Bronchial epithelial cell (primary cell): ENCODE measurements at regions not wholly inside any gene's neighbourhood (a gene's known extent, or its start where the extent isn't known, plus 50 kb on each side); places are given as distances from the start of the nearest gene placed in this dataset.
A peak's percentile ranks its signal among the peaks of the same experiment; 100 is the strongest.

Experiments used
- DNase-seq: peaks from one replicate; pipeline ENCODE4 v3.0.0-alpha.2; 2010; ENCODE audit warnings: low read depth
- FAIRE-seq: peaks from 2 replicates; lab custom pipeline; 2011; peaks lifted over from hg19 to GRCh38; lab: Jason Lieb, UNC
- H3K27me3 ChIP-seq: 2 replicates; pipeline ENCODE4 v1.5.1; 2011; ENCODE audit warnings: low read length; ENCODE audit not compliant: control insufficient read depth, insufficient read depth
- H3K36me3 ChIP-seq: 2 replicates; pipeline ENCODE4 v1.5.1; 2011; ENCODE audit warnings: low read length; ENCODE audit not compliant: control insufficient read depth, insufficient read depth
- H3K4me3 ChIP-seq: 2 replicates; pipeline ENCODE4 v1.5.1; 2011; ENCODE audit warnings: mild to moderate bottlenecking, low read depth, low read length, control low read depth
- TF ChIP-seq, protein P1 (sequence below): IDR thresholded peaks from 2 replicates; pipeline ENCODE4 v1.5.1; 2011; ENCODE audit warnings: mild to moderate bottlenecking, moderate library complexity, low read length, control low read depth, inconsistent platforms; ENCODE audit not compliant: insufficient read depth, severe bottlenecking

- Histone ChIP-seq H3K27me3 (no peaks in the 10 kb centered on the region), H3K36me3 (no peaks in the 10 kb centered on the region), H3K4me3 (no peak overlapping the region)
- DNase-seq (no peak), FAIRE-seq (no peak)
- TF ChIP-seq, protein P1, sequence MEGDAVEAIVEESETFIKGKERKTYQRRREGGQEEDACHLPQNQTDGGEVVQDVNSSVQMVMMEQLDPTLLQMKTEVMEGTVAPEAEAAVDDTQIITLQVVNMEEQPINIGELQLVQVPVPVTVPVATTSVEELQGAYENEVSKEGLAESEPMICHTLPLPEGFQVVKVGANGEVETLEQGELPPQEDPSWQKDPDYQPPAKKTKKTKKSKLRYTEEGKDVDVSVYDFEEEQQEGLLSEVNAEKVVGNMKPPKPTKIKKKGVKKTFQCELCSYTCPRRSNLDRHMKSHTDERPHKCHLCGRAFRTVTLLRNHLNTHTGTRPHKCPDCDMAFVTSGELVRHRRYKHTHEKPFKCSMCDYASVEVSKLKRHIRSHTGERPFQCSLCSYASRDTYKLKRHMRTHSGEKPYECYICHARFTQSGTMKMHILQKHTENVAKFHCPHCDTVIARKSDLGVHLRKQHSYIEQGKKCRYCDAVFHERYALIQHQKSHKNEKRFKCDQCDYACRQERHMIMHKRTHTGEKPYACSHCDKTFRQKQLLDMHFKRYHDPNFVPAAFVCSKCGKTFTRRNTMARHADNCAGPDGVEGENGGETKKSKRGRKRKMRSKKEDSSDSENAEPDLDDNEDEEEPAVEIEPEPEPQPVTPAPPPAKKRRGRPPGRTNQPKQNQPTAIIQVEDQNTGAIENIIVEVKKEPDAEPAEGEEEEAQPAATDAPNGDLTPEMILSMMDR: no peak
Measured at GRCh38 chr16:7227229-7227721, 105.4 kb upstream of the RBFOX1 start.

DNA sequence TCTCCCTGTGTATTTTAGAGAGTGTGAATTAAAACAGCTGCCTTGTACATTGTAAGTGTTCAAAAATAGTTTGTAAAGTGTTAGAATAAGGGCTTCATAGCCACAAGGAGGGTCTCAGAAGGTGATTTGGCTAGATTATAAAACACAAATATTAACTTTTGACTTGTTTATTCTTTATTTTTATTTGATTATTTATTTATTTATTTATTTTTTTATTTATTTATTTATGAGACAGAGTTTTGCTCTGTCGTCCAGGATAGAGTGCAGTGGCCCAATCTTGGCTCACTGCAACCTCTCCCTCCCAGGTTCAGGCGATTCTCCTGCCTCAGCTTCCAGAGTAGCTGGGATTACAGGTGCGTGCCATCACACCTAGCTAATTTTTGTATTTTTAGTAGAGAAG, 111.5 kb upstream of the RBFOX1 start:
- no peaks in the 10 kb centered on the region for H3K36me3 ChIP-seq
- TF ChIP-seq, protein P1: no peak
- no peaks in the 10 kb centered on the region for H3K27me3 ChIP-seq
- no peak overlapping the region for H3K4me3 ChIP-seq
- no peak for DNase-seq
- no peak for FAIRE-seq

- no peak for FAIRE-seq
- Histone ChIP-seq H3K36me3 (no peaks in the 10 kb centered on the region), H3K4me3 (no peak overlapping the region), H3K27me3 (no peaks in the 10 kb centered on the region)
- TF ChIP-seq, protein P1: no peak
- no peak for DNase-seq
Measured at GRCh38 chr16:7218936-7219335, 113.7 kb upstream of the RBFOX1 start.

GRCh38 chr16:7217797-7218196, 114.8 kb upstream of the RBFOX1 start:
- no peaks in the 10 kb centered on the region for H3K27me3 ChIP-seq
- TF ChIP-seq, protein P1: no peak
- no peaks in the 10 kb centered on the region for H3K36me3 ChIP-seq
- no peak overlapping the region for H3K4me3 ChIP-seq
- DNase-seq (no peak), FAIRE-seq (peak; percentile 95)

DNA sequence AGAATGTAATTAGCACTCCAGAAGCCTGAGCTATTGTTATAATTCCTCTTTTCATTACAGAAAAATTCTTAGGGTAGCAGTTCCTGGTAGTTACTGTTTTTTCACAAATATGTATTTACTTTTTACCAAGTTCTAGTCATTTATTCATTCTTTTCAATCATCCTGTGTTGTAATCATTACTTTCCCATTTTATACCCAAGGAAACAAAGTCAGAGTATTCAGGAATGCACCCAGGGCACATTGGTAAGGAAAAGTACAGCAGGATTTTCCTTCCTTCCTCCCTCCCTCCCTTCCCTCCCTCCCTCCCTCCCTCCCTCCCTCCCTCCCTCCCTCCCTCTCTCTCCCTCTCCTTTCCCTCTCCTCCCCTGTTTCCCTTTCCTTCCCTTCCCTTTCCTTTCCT, 115.9 kb upstream of the RBFOX1 start:
- TF ChIP-seq, protein P1: no peak
- Histone ChIP-seq H3K36me3 (no peaks in the 10 kb centered on the region), H3K4me3 (no peak overlapping the region), H3K27me3 (no peaks in the 10 kb centered on the region)
- no peak for FAIRE-seq
- DNase-seq: no peak

DNA sequence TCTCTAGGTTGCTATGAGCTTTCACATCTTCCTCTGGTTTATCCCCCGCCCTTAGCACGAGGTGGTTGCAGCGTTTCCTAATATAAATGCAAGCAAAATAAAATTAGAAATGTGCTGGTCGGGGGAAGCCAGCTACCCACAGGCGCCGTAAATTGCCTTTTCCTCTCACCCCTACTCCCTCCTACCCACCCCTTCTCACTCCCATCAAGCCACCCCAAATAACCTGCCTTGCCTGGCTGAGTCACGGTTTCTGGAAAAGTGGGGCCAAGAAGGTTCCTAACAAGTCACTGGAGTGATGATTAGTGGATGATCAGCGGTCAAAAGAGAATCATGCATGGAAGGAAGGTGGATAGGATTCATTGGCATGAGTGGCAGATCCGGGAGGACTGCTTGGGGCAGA, 120.9 kb upstream of the RBFOX1 start:
- TF ChIP-seq, protein P1: no peak
- DNase-seq: no peak
- no peaks in the 10 kb centered on the region for H3K36me3 ChIP-seq
- no peaks in the 10 kb centered on the region for H3K27me3 ChIP-seq
- FAIRE-seq: no peak
- H3K4me3 ChIP-seq: no peak overlapping the region
